IPS-15b (cell line): ENCODE measurements at regions not wholly inside any gene's neighbourhood (a gene's known extent, or its start where the extent isn't known, plus 50 kb on each side); places are given as distances from the start of the nearest gene placed in this dataset.

Experiments used
- H3K27me3 ChIP-seq: one replicate; pipeline ENCODE4 v1.6.1; 2013; ENCODE audit warnings: low read length; ENCODE audit not compliant: control insufficient read depth, insufficient read depth
- H3K36me3 ChIP-seq: one replicate; pipeline ENCODE4 v1.6.1; 2013; ENCODE audit warnings: low read length; ENCODE audit not compliant: control insufficient read depth, insufficient read depth
- H3K4me1 ChIP-seq: one replicate; pipeline ENCODE4 v1.6.1; 2013; ENCODE audit warnings: mild to moderate bottlenecking, low read length; ENCODE audit not compliant: control insufficient read depth, insufficient read depth
- H3K4me3 ChIP-seq: one replicate; pipeline ENCODE4 v1.5.1; 2013; ENCODE audit warnings: low read depth, low read length
- H3K9ac ChIP-seq: one replicate; pipeline ENCODE4 v1.6.1; 2013; ENCODE audit warnings: low read depth, mild to moderate bottlenecking, low read length
- H3K9me3 ChIP-seq: one replicate; pipeline ENCODE4 v1.6.1; 2013; ENCODE audit warnings: mild to moderate bottlenecking, low read length; ENCODE audit not compliant: control insufficient read depth, insufficient read depth

GRCh38 chr5:142428773-142429473 is 104.1 kb upstream of the SPRY4 start:
- H3K4me3 ChIP-seq = no peak overlapping the region

GRCh38 chr5:142428036-142428772 is 103.4 kb upstream of the SPRY4 start:
- Histone ChIP-seq H3K9ac (no peak overlapping the region), H3K4me1 (peaks cover 4% of the 10 kb centered on the region), H3K9me3 (no peaks in the 10 kb centered on the region), H3K27me3 (no peaks in the 10 kb centered on the region), H3K4me3 (no peak overlapping the region), H3K36me3 (no peaks in the 10 kb centered on the region)

More at GRCh38 chr5:142428773-142429473, 104.1 kb upstream of the SPRY4 start:
- Histone ChIP-seq H3K9me3 (no peaks in the 10 kb centered on the region), H3K27me3 (no peaks in the 10 kb centered on the region), H3K9ac (no peak overlapping the region), H3K36me3 (no peaks in the 10 kb centered on the region), H3K4me1 (peaks cover 4% of the 10 kb centered on the region)

- Histone ChIP-seq H3K36me3 (no peaks in the 10 kb centered on the region), H3K27me3 (no peaks in the 10 kb centered on the region), H3K9me3 (no peaks in the 10 kb centered on the region), H3K4me3 (no peak overlapping the region), H3K4me1 (peaks cover 4% of the 10 kb centered on the region), H3K9ac (no peak overlapping the region)
Measured at GRCh38 chr5:142427529-142427928, 102.7 kb upstream of the SPRY4 start.

- peaks cover 4% of the 10 kb centered on the region for H3K4me1 ChIP-seq
- H3K9ac ChIP-seq = no peak overlapping the region
- no peaks in the 10 kb centered on the region for H3K36me3 ChIP-seq
- H3K4me3 ChIP-seq = no peak overlapping the region
- no peaks in the 10 kb centered on the region for H3K27me3 ChIP-seq
- H3K9me3 ChIP-seq = no peaks in the 10 kb centered on the region
Measured at GRCh38 chr5:142427015-142427364, 102.2 kb upstream of the SPRY4 start.

GRCh38 chr5:142426129-142427014 is 101.6 kb upstream of the SPRY4 start:
- Histone ChIP-seq H3K4me1 (peaks cover 4% of the 10 kb centered on the region), H3K9me3 (no peaks in the 10 kb centered on the region), H3K27me3 (no peaks in the 10 kb centered on the region), H3K4me3 (no peak overlapping the region), H3K36me3 (no peaks in the 10 kb centered on the region), H3K9ac (no peak overlapping the region)

- Histone ChIP-seq H3K4me3 (no peak overlapping the region), H3K27me3 (no peaks in the 10 kb centered on the region), H3K9me3 (no peaks in the 10 kb centered on the region), H3K36me3 (no peaks in the 10 kb centered on the region), H3K4me1 (peaks cover 4% of the 10 kb centered on the region), H3K9ac (no peak overlapping the region)
Measured at GRCh38 chr5:142425286-142426065, 100.7 kb upstream of the SPRY4 start.

- H3K27me3 ChIP-seq = no peaks in the 10 kb centered on the region
- no peak overlapping the region for H3K9ac ChIP-seq
- no peaks in the 10 kb centered on the region for H3K9me3 ChIP-seq
- H3K4me3 ChIP-seq = no peak overlapping the region
- H3K36me3 ChIP-seq = no peaks in the 10 kb centered on the region
- peaks cover 4% of the 10 kb centered on the region for H3K4me1 ChIP-seq
Measured at GRCh38 chr5:142422429-142422828, 97.6 kb upstream of the SPRY4 start.

GRCh38 chr5:142421621-142422397 is 97.0 kb upstream of the SPRY4 start:
- Histone ChIP-seq H3K27me3 (no peaks in the 10 kb centered on the region), H3K9ac (no peak overlapping the region), H3K4me1 (peaks cover 4% of the 10 kb centered on the region), H3K9me3 (no peaks in the 10 kb centered on the region), H3K4me3 (no peak overlapping the region), H3K36me3 (no peaks in the 10 kb centered on the region)

GRCh38 chr5:142421228-142421617 is 96.4 kb upstream of the SPRY4 start:
- H3K9ac ChIP-seq = no peak overlapping the region
- no peak overlapping the region for H3K4me3 ChIP-seq
- no peaks in the 10 kb centered on the region for H3K36me3 ChIP-seq
- H3K27me3 ChIP-seq = no peaks in the 10 kb centered on the region
- H3K9me3 ChIP-seq = no peaks in the 10 kb centered on the region
- peaks cover under 1% of the 10 kb centered on the region for H3K4me1 ChIP-seq

- Histone ChIP-seq H3K4me1 (no peaks in the 10 kb centered on the region), H3K36me3 (no peaks in the 10 kb centered on the region), H3K27me3 (no peaks in the 10 kb centered on the region), H3K9me3 (no peaks in the 10 kb centered on the region), H3K4me3 (no peak overlapping the region), H3K9ac (no peak overlapping the region)
Measured at GRCh38 chr5:142420561-142421227, 95.9 kb upstream of the SPRY4 start.
